ENCODE measurements at regions not wholly inside any gene's neighbourhood (a gene's known extent, or its start where the extent isn't known, plus 50 kb on each side); places are given as distances from the start of the nearest gene placed in this dataset.

GRCh38 chr20:41668057-41668749 lies 50.0 kb upstream of the CHD6 start:
- Histone ChIP-seq H3K4me3 (ENCODE audit: insufficient read depth, low read depth, low read length) (no peak overlapping the region), H3K27ac (ENCODE audit: low read depth, low read length) (no peak overlapping the region), H3K4me1 (ENCODE audit: insufficient read depth, low read length) (no peaks in the 10 kb centered on the region), H3K9me3 (ENCODE audit: insufficient read depth, low read depth, low read length) (no peaks in the 10 kb centered on the region), H3K36me3 (ENCODE audit: insufficient read depth, low read length) (no peaks in the 10 kb centered on the region), H3K27me3 (ENCODE audit: insufficient read depth, low read length) (no peaks in the 10 kb centered on the region), H2AFZ (ENCODE audit: low read depth, low read length) (no peak overlapping the region), H4K20me1 (ENCODE audit: insufficient read depth, low read length) (no peaks in the 10 kb centered on the region), H3K9ac (ENCODE audit: low read length) (no peak overlapping the region), H3K79me2 (ENCODE audit: insufficient read depth, low read length) (no peaks in the 10 kb centered on the region), H3K4me2 (ENCODE audit: low read length) (no peak overlapping the region)
- no peak for TF ChIP-seq EZH2 (IDR thresholded peaks at IDR 0.05; ENCODE audit: insufficient read depth, low read length)
- Mint-ChIP-seq H3K4me1 (ENCODE audit: low read depth, unreplicated experiment) (peaks cover 14% of the 10 kb centered on the region), H3K27me3 (ENCODE audit: low read depth, unreplicated experiment) (peaks cover 6% of the 10 kb centered on the region), H3K27ac (ENCODE audit: unreplicated experiment) (no peak overlapping the region), H3K9me3 (ENCODE audit: unreplicated experiment) (no peaks in the 10 kb centered on the region), H3K36me3 (ENCODE audit: low read depth, unreplicated experiment) (no peaks in the 10 kb centered on the region), H3K4me3 (ENCODE audit: unreplicated experiment) (no peak overlapping the region)
- DNase-seq (ENCODE audit: low read depth) (no peak), FAIRE-seq (no peak)
